ENCODE measurements at regions not wholly inside any gene's neighbourhood (a gene's known extent, or its start where the extent isn't known, plus 50 kb on each side); places are given as distances from the start of the nearest gene placed in this dataset.

DNA sequence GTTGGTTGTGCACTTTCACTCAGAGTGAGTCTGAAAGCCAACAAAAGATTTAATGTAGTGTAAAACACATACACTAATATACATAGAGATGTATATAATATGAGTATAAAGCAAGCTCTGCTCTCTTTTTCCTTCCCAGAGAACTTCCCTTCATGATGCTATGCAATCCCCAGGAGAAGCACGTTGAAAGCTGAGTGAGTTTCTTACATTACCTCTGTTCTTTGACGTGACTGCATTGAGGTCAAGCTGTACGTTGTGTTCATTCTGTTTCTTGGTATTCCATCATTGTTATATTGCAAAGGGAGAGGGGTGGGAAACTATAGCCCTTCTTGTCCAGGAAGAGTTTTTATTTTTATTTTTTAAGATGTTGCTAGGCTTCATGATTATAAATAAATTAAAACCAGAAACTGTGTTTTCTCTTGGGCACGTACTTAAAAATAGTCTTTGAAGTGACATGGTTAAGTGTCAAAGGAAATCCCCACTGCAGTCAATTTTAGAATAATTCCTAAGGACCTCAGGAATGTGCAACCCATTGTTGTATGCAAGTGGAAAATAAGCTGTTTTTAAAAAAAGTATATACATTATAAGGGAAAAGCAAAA is 651.0 kb downstream of the CD109 start:
- H3K4me3 Mint-ChIP-seq, result no peak overlapping the region
- Histone ChIP-seq H3K79me2 (replicated peaks; ENCODE audit: insufficient read depth) (no peaks in the 10 kb centered on the region), H2AFZ (no peak overlapping the region), H3K4me2 (no peak overlapping the region), H3K4me1 (ENCODE audit: insufficient read depth) (peaks cover 17% of the 10 kb centered on the region), H3K27ac (ENCODE audit: low read depth) (no peak overlapping the region), H3F3A (replicated peaks; ENCODE audit: low read depth) (no peaks in the 10 kb centered on the region), H4K20me1 (replicated peaks; ENCODE audit: insufficient read depth) (no peaks in the 10 kb centered on the region), H3K27me3 (ENCODE audit: insufficient read depth) (no peaks in the 10 kb centered on the region), H3K36me3 (ENCODE audit: insufficient read depth) (no peaks in the 10 kb centered on the region), H3K4me3 (no peak overlapping the region), H3K9me2 (ENCODE audit: insufficient read depth) (0 out of 2 replicates have a peak, but pooled peaks cover 4% of the 10 kb centered on the region)
- H3K36me3 Mint-ChIP-seq (ENCODE audit: low read depth), result peaks cover 15% of the 10 kb centered on the region
- no peak for DNase-seq (ENCODE audit: low spot score)
- peaks cover 14% of the 10 kb centered on the region for H3K4me1 Mint-ChIP-seq
- H3K27ac Mint-ChIP-seq, result no peak overlapping the region
- TF ChIP-seq EZH2phosphoT487 (IDR thresholded peaks at IDR 0.05; ENCODE audit: unreplicated experiment), result no peak
- TF ChIP-seq JUNB (IDR thresholded peaks at IDR 0.05; ENCODE audit: unreplicated experiment), result no peak
- no peak for TF ChIP-seq REST (IDR thresholded peaks at IDR 0.05; ENCODE audit: unreplicated experiment)
- no peak for TF ChIP-seq ZNF114 (CRISPR knock-in tag; IDR thresholded peaks at IDR 0.05)
- TF ChIP-seq CREB1 (CRISPR knock-in tag; IDR thresholded peaks at IDR 0.05; ENCODE audit: low read depth), result no peak
- TF ChIP-seq EZH2 (IDR thresholded peaks at IDR 0.05; ENCODE audit: low read depth, unreplicated experiment), result no peak
- TF ChIP-seq NANOG (IDR thresholded peaks at IDR 0.05; ENCODE audit: borderline replicate concordance), result no peak
- no peak for TF ChIP-seq ETS1 (IDR thresholded peaks at IDR 0.05)
- no peak for TF ChIP-seq POLR2AphosphoS5 (IDR thresholded peaks at IDR 0.05; ENCODE audit: low read depth)
- TF ChIP-seq, protein P1, sequence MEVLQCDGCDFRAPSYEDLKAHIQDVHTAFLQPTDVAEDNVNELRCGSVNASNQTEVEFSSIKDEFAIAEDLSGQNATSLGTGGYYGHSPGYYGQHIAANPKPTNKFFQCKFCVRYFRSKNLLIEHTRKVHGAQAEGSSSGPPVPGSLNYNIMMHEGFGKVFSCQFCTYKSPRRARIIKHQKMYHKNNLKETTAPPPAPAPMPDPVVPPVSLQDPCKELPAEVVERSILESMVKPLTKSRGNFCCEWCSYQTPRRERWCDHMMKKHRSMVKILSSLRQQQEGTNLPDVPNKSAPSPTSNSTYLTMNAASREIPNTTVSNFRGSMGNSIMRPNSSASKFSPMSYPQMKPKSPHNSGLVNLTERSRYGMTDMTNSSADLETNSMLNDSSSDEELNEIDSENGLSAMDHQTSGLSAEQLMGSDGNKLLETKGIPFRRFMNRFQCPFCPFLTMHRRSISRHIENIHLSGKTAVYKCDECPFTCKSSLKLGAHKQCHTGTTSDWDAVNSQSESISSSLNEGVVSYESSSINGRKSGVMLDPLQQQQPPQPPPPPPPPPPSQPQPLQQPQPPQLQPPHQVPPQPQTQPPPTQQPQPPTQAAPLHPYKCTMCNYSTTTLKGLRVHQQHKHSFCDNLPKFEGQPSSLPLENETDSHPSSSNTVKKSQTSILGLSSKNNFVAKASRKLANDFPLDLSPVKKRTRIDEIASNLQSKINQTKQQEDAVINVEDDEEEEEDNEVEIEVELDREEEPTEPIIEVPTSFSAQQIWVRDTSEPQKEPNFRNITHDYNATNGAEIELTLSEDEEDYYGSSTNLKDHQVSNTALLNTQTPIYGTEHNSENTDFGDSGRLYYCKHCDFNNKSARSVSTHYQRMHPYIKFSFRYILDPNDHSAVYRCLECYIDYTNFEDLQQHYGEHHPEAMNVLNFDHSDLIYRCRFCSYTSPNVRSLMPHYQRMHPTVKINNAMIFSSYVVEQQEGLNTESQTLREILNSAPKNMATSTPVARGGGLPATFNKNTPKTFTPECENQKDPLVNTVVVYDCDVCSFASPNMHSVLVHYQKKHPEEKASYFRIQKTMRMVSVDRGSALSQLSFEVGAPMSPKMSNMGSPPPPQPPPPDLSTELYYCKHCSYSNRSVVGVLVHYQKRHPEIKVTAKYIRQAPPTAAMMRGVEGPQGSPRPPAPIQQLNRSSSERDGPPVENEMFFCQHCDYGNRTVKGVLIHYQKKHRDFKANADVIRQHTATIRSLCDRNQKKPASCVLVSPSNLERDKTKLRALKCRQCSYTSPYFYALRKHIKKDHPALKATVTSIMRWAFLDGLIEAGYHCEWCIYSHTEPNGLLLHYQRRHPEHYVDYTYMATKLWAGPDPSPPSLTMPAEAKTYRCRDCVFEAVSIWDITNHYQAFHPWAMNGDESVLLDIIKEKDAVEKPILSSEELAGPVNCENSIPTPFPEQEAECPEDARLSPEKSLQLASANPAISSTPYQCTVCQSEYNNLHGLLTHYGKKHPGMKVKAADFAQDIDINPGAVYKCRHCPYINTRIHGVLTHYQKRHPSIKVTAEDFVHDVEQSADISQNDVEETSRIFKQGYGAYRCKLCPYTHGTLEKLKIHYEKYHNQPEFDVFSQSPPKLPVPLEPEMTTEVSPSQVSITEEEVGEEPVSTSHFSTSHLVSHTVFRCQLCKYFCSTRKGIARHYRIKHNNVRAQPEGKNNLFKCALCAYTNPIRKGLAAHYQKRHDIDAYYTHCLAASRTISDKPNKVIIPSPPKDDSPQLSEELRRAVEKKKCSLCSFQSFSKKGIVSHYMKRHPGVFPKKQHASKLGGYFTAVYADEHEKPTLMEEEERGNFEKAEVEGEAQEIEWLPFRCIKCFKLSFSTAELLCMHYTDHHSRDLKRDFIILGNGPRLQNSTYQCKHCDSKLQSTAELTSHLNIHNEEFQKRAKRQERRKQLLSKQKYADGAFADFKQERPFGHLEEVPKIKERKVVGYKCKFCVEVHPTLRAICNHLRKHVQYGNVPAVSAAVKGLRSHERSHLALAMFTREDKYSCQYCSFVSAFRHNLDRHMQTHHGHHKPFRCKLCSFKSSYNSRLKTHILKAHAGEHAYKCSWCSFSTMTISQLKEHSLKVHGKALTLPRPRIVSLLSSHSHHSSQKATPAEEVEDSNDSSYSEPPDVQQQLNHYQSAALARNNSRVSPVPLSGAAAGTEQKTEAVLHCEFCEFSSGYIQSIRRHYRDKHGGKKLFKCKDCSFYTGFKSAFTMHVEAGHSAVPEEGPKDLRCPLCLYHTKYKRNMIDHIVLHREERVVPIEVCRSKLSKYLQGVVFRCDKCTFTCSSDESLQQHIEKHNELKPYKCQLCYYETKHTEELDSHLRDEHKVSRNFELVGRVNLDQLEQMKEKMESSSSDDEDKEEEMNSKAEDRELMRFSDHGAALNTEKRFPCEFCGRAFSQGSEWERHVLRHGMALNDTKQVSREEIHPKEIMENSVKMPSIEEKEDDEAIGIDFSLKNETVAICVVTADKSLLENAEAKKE (CRISPR knock-in tag; IDR thresholded peaks at IDR 0.05), result no peak
- no peak for TF ChIP-seq CTCF (conservative IDR thresholded peaks at IDR 0.05; ENCODE audit: low read depth in 2 of 2)
- no peak for TF ChIP-seq STAT1 (IDR thresholded peaks at IDR 0.05; ENCODE audit: unreplicated experiment)
- TF ChIP-seq ZNF331 (CRISPR knock-in tag; IDR thresholded peaks at IDR 0.05; ENCODE audit: low read depth), result no peak
- H3K27me3 Mint-ChIP-seq (ENCODE audit: insufficient read depth, low read depth, poor library complexity), result peaks cover 2% of the 10 kb centered on the region
- H3K9me3 Mint-ChIP-seq, result peaks cover 19% of the 10 kb centered on the region
- no peak for ATAC-seq

Measured in GM23338 (cell line).